A673 (cell line): ENCODE measurements at regions not wholly inside any gene's neighbourhood (a gene's known extent, or its start where the extent isn't known, plus 50 kb on each side); places are given as distances from the start of the nearest gene placed in this dataset.
A peak's percentile ranks its signal among the peaks of the same experiment; 100 is the strongest.

Source experiments
- EZH2 ChIP-seq: fragments of 200-600 bp; sonication (generic); IDR thresholded peaks from 2 replicates; pipeline ENCODE4 v1.6.1; 2017; ENCODE audit warnings: borderline replicate concordance, low read depth, mild to moderate bottlenecking, mixed read lengths, antibody characterized with exemption, low read length; ENCODE audit not compliant: poor library complexity, severe bottlenecking
- TF ChIP-seq, protein P1 (sequence below): fragments of 300-800, 200-600 bp; sonication (generic); conservative IDR thresholded peaks from 2 replicates; pipeline ENCODE4 v1.5.1; 2017; ENCODE audit warnings: low read depth, mild to moderate bottlenecking, antibody characterized with exemption, low read length, moderate library complexity, mixed read lengths

DNA sequence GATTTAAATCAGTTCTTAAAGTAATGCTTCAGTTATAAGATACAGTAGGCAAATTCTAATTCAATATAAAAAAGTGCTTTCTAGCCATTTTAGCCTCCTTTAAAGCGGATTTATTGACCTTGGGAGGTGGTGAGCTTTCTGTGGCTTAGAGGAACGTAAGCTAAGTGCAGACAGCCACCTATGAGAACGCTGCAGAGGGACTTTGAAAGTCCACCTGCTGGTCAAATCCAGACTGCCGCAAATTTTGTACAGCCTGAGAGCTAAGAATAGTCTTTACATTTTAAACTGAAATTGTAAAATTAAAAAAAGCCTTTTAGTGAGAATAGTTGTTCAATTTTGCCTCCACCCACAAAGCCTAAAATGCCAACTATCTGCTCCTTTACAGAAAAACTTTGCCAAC lies 67.0 kb upstream of the SSX2IP start:
- TF ChIP-seq, protein P1, sequence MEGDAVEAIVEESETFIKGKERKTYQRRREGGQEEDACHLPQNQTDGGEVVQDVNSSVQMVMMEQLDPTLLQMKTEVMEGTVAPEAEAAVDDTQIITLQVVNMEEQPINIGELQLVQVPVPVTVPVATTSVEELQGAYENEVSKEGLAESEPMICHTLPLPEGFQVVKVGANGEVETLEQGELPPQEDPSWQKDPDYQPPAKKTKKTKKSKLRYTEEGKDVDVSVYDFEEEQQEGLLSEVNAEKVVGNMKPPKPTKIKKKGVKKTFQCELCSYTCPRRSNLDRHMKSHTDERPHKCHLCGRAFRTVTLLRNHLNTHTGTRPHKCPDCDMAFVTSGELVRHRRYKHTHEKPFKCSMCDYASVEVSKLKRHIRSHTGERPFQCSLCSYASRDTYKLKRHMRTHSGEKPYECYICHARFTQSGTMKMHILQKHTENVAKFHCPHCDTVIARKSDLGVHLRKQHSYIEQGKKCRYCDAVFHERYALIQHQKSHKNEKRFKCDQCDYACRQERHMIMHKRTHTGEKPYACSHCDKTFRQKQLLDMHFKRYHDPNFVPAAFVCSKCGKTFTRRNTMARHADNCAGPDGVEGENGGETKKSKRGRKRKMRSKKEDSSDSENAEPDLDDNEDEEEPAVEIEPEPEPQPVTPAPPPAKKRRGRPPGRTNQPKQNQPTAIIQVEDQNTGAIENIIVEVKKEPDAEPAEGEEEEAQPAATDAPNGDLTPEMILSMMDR: 0 out of 2 replicates have a peak, but pooled peaks have one; percentile 22
- TF ChIP-seq EZH2: no peak
